ELR (cell line): ENCODE measurements at regions not wholly inside any gene's neighbourhood (a gene's known extent, or its start where the extent isn't known, plus 50 kb on each side); places are given as distances from the start of the nearest gene placed in this dataset.

ENCODE experiments used
- DNase-seq: peaks from one replicate; pipeline ENCODE4 v3.0.0-alpha.2; 2015; ENCODE audit warnings: low read depth

- no peak for DNase-seq
These were observed 447.0 kb upstream of the CDH4 start for GRCh38 chr20:60804918-60805630.

- no peak for DNase-seq
These were observed 445.7 kb upstream of the CDH4 start for GRCh38 chr20:60806354-60806753.

GRCh38 chr20:60806824-60807223, 445.2 kb upstream of the CDH4 start:
- DNase-seq, result no peak

- no peak for DNase-seq
These were observed 443.9 kb upstream of the CDH4 start for GRCh38 chr20:60808003-60808672.

- no peak for DNase-seq
These were observed 443.4 kb upstream of the CDH4 start for GRCh38 chr20:60808701-60809100.

- DNase-seq, result no peak
These were observed 441.5 kb upstream of the CDH4 start for GRCh38 chr20:60810561-60810960.

GRCh38 chr20:60812561-60812960, 439.5 kb upstream of the CDH4 start:
- DNase-seq, result no peak

- DNase-seq, result no peak
These were observed 439.0 kb upstream of the CDH4 start for GRCh38 chr20:60813066-60813465.

- DNase-seq, result no peak
These were observed 436.4 kb upstream of the CDH4 start for GRCh38 chr20:60815656-60816055.

- DNase-seq, result no peak
These were observed 435.2 kb upstream of the CDH4 start for GRCh38 chr20:60816901-60817300.

- no peak for DNase-seq
These were observed 434.2 kb upstream of the CDH4 start for GRCh38 chr20:60817891-60818290.

GRCh38 chr20:60819511-60819910, 432.6 kb upstream of the CDH4 start:
- DNase-seq, result no peak

GRCh38 chr20:60820149-60820548, 431.9 kb upstream of the CDH4 start:
- DNase-seq, result no peak

- DNase-seq, result no peak
These were observed 431.1 kb upstream of the CDH4 start for GRCh38 chr20:60820918-60821317.

- no peak for DNase-seq
These were observed 429.1 kb upstream of the CDH4 start for GRCh38 chr20:60822699-60823607.

- DNase-seq, result no peak
These were observed 416.2 kb upstream of the CDH4 start for GRCh38 chr20:60835876-60836275.

GRCh38 chr20:60837173-60837770, 414.8 kb upstream of the CDH4 start:
- DNase-seq, result no peak

GRCh38 chr20:60838297-60838696, 413.8 kb upstream of the CDH4 start:
- DNase-seq, result no peak

GRCh38 chr20:60840971-60841370, 411.1 kb upstream of the CDH4 start:
- DNase-seq, result no peak

GRCh38 chr20:60845146-60845545, 406.9 kb upstream of the CDH4 start:
- no peak for DNase-seq

GRCh38 chr20:60851826-60852704, 400.0 kb upstream of the CDH4 start:
- peak; percentile 26 for DNase-seq
